Panc1 (cell line): ENCODE measurements at regions not wholly inside any gene's neighbourhood (a gene's known extent, or its start where the extent isn't known, plus 50 kb on each side); places are given as distances from the start of the nearest gene placed in this dataset.

Experiments
- ATAC-seq: fragments of 200-7000 bp; cut with Tn5 transposase; 2 replicates; pipeline ENCODE4 v1.9.1; 2020; ENCODE audit warnings: mild to moderate bottlenecking, moderate library complexity
- BruUV-seq: library from RNA; stranded (reverse); fragments of 400-500 nt; replicated peaks from 2 replicates; lab custom pipeline; 2021; lab: Mats Ljungman, UMichigan
- CTCF ChIA-PET: fragments of 300-600 bp; sonication (Branson Sonifier 250); formaldehyde crosslinking; loops from one replicate; lab custom pipeline; 2022; ENCODE audit warnings: antibody characterized with exemption; lab: Charles Lee
- POLR2A ChIA-PET: fragments of 300-600 bp; sonication (Branson Sonifier 250); formaldehyde crosslinking; loops from one replicate; lab custom pipeline; 2022; ENCODE audit warnings: antibody characterized with exemption; lab: Charles Lee
- DNase-seq: peaks from one replicate; pipeline ENCODE4 v3.0.0-alpha.2; 2010; ENCODE audit warnings: low read depth, low spot score
- H3K27ac ChIP-seq: 2 replicates; pipeline ENCODE4 v1.5.1; 2011; ENCODE audit warnings: mild to moderate bottlenecking, low read length, inconsistent platforms
- H3K27me3 ChIP-seq: fragments of 200-500 bp; sonication (Bioruptor generic); 2 replicates; pipeline ENCODE4 v1.6.0; 2014; ENCODE audit warnings: low read length, inconsistent platforms; ENCODE audit not compliant: control insufficient read depth, insufficient read depth
- H3K36me3 ChIP-seq: fragments of 200-500 bp; sonication (Bioruptor generic); 2 replicates; pipeline ENCODE4 v1.5.1; 2014; ENCODE audit warnings: inconsistent platforms, mild to moderate bottlenecking, low read length, moderate library complexity; ENCODE audit not compliant: control insufficient read depth, insufficient read depth
- H3K4me1 ChIP-seq: 2 replicates; pipeline ENCODE4 v1.5.1; 2011; ENCODE audit warnings: inconsistent platforms, mild to moderate bottlenecking, low read length, moderate library complexity; ENCODE audit not compliant: control insufficient read depth, insufficient read depth
- H3K4me3 ChIP-seq, 2 experiments: 2 replicates each; pipeline ENCODE4 v1.5.1; 2011 to 2012; ENCODE audit warnings: low read depth in 2 of 2, low read length in 2 of 2, mild to moderate bottlenecking in 2 of 2, inconsistent platforms in 1 of 2, moderate library complexity in 1 of 2
- H3K9me3 ChIP-seq: fragments of 200-500 bp; sonication (Bioruptor generic); 2 replicates; pipeline ENCODE4 v1.5.1; 2014; ENCODE audit warnings: low read depth, mild to moderate bottlenecking, inconsistent platforms, low read length, moderate library complexity; ENCODE audit not compliant: control insufficient read depth, insufficient read depth
- CTCF ChIP-seq: fragments of 450-650 bp; IDR thresholded peaks from 2 replicates; pipeline ENCODE4 v1.5.1; 2017; ENCODE audit warnings: mild to moderate bottlenecking
- POLR2AphosphoS5 ChIP-seq: IDR thresholded peaks from 2 replicates; pipeline ENCODE4 v1.6.1; 2012; ENCODE audit warnings: mild to moderate bottlenecking, low read depth, low read length, moderate library complexity
- REST ChIP-seq, 2 experiments: IDR thresholded peaks; 2 replicates each; pipeline ENCODE4 v1.6.1; 2011 to 2012; ENCODE audit warnings: low read depth in 2 of 2, control low read depth in 1 of 2, low read length in 1 of 2, mild to moderate bottlenecking in 1 of 2, moderate library complexity in 1 of 2; ENCODE audit not compliant: insufficient read depth in 1 of 2
- SIN3A ChIP-seq: IDR thresholded peaks from 2 replicates; pipeline ENCODE4 v1.6.1; 2012; ENCODE audit warnings: low read depth, mild to moderate bottlenecking, low read length, moderate library complexity, borderline replicate concordance; ENCODE audit not compliant: insufficient read depth
- TCF7L2 ChIP-seq: IDR thresholded peaks from 2 replicates; pipeline ENCODE4 v1.6.1; 2011; ENCODE audit warnings: mild to moderate bottlenecking, low read depth, low read length, inconsistent platforms
- in situ Hi-C: cut with HindIII; loops from 2 replicates; pipeline ENCODE4 v1.10.0; 2016; ENCODE audit warnings: low sequenced_read_pairs, low pct_unique_long_range_greater_than_20kb
- intact Hi-C: fragments of 100-400 bp; cut with micrococcal nuclease; formaldehyde crosslinking; loops from one replicate; pipeline ENCODE4 v1.10.0; 2022; ENCODE audit not compliant: unreplicated experiment

GRCh38 chr2:236967499-236967783, 118.2 kb upstream of the COPS8 start:
- BruUV-seq = no TSS peak
- no peaks in the 10 kb centered on the region for H3K9me3 ChIP-seq
- H3K27ac ChIP-seq = no peak overlapping the region
- peaks cover 5% of the 10 kb centered on the region; the same call in 1 of the 2 replicates for H3K27me3 ChIP-seq
- no peak for ATAC-seq
- no peaks in the 10 kb centered on the region for H3K4me1 ChIP-seq
- POLR2A ChIA-PET = no interaction called here
- intact Hi-C loops (no loop called here), in situ Hi-C loops (no loop called here)
- no peak overlapping the region for H3K4me3 ChIP-seq
- H3K36me3 ChIP-seq = no peaks in the 10 kb centered on the region
- CTCF ChIA-PET = no interaction called here
- no peak for DNase-seq
- TF ChIP-seq POLR2AphosphoS5 = no peak
- no peak for TF ChIP-seq TCF7L2

GRCh38 chr2:236968101-236968879, 117.4 kb upstream of the COPS8 start:
- BruUV-seq = no TSS peak
- intact Hi-C loops = no loop called here

GRCh38 chr2:236968880-236969534, 116.7 kb upstream of the COPS8 start:
- intact Hi-C loops (no loop called here), in situ Hi-C loops (no loop called here)
- no peak overlapping the region for H3K27ac ChIP-seq
- no peaks in the 10 kb centered on the region for H3K4me1 ChIP-seq
- peaks cover 9% of the 10 kb centered on the region for H3K27me3 ChIP-seq
- no peaks in the 10 kb centered on the region for H3K9me3 ChIP-seq
- ChIA-PET POLR2A (no interaction called here), CTCF (no interaction called here)
- no TSS peak for BruUV-seq
- DNase-seq = no peak
- no peaks in the 10 kb centered on the region for H3K36me3 ChIP-seq
- H3K4me3 ChIP-seq = no peak overlapping the region
- TF ChIP-seq SIN3A = no peak
- no peak for TF ChIP-seq TCF7L2
- no peak for TF ChIP-seq POLR2AphosphoS5
- TF ChIP-seq CTCF = no peak
- no peak for TF ChIP-seq REST (IDR thresholded peaks at IDR 0.05; ENCODE audit: insufficient read depth in 1 of 2, low read depth in 2 of 2, low read length in 1 of 2)
- no peak for ATAC-seq

More at GRCh38 chr2:236968101-236968879, 117.4 kb upstream of the COPS8 start:
- Histone ChIP-seq H3K9me3 (no peaks in the 10 kb centered on the region), H3K36me3 (no peaks in the 10 kb centered on the region), H3K4me1 (no peaks in the 10 kb centered on the region), H3K27ac (no peak overlapping the region), H3K27me3 (peaks cover 7% of the 10 kb centered on the region), H3K4me3 (no peak overlapping the region)
- ATAC-seq (no peak), DNase-seq (no peak)
- ChIA-PET POLR2A (no interaction called here), CTCF (no interaction called here)
- no peak for TF ChIP-seq CTCF
- no peak for TF ChIP-seq TCF7L2
- TF ChIP-seq POLR2AphosphoS5 = no peak
- no peak for TF ChIP-seq SIN3A
- in situ Hi-C loops = no loop called here
